GM18502 (cell line): ENCODE measurements at regions not wholly inside any gene's neighbourhood (a gene's known extent, or its start where the extent isn't known, plus 50 kb on each side); places are given as distances from the start of the nearest gene placed in this dataset.
"Not testable (repeated sequence)": the region's sequence is repeated elsewhere in the genome, so short reads cannot be mapped to it uniquely, and the experiment has no call there.

ENCODE experiments used
- ATAC-seq: cut with Tn5 transposase; IDR thresholded peaks from one replicate; pipeline ENCODE4 v1.9.1; 2021; ENCODE audit warnings: mild to moderate bottlenecking; ENCODE audit not compliant: unreplicated experiment, poor library complexity

- ATAC-seq, result not testable (repeated sequence)
Observed at GRCh38 chr4:27978427-27979109, 1117.9 kb downstream of the STIM2 start.

- ATAC-seq, result no peak
Observed at GRCh38 chr4:27985522-27985921, 1124.9 kb downstream of the STIM2 start.

GRCh38 chr4:27986476-27986875, 1125.8 kb downstream of the STIM2 start:
- no peak for ATAC-seq

DNA sequence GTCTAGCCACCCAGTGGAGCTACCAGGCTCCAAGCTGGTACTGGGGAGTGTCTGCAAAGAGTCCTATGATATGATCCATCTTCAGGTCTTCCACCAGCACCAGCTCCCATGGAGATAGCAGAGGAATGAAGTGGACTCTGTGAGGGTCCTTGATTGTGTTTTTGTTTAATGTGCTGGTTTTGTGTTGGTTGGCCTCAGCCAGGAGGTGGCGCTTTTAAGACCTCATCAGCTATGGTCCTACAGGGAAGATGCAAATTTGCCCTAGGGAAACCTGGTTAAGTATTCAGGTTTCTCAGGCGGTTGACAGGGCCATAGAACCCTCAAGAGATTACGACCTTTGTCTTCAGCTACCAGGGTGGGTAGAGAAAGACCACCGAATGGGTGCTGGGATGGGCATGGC, 1141.1 kb downstream of the STIM2 start:
- no peak for ATAC-seq

DNA sequence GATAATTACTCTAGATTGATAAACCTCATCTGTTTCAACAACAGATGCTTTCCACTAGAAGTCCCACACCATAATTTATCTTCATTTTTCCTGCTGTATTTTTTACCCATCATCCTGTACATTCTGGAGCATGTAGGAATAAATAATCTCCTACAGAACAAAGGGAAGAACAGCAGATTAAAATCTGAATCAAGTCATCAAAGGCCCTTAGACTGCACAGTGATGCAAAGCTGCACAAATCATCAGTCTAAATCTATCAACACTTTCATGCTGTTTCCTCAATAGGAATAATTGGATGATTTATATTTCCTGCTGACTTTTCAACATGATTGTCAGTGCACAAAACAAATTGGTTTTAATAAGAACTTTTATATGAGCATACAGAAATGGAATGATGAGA, 1143.9 kb downstream of the STIM2 start:
- no peak for ATAC-seq

- no peak for ATAC-seq
Observed at GRCh38 chr4:28006021-28006420, 1145.4 kb downstream of the STIM2 start.

- no peak for ATAC-seq
Observed at GRCh38 chr4:28007693-28008092, 1147.1 kb downstream of the STIM2 start.

DNA sequence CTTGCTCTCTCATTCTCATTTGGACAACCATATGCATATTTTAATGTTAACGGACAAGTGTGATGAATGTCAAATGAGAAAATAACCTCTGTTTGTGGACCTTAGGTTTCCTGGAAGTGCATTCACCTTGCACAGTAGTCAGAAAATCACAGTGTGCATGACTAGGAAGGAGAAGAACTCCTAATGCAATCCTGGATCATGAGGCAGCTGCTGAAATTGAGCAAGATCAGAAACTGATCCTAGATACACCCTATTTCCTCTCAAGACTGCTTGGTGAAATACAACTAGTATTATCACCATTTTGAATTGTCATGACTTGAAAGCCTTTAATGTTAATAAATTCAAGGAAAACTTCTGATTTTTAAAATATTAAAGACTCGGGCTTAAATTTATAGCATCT, 1148.9 kb downstream of the STIM2 start:
- no peak for ATAC-seq

- ATAC-seq, result no peak
Observed at GRCh38 chr4:28010577-28011240, 1150.1 kb downstream of the STIM2 start.

DNA sequence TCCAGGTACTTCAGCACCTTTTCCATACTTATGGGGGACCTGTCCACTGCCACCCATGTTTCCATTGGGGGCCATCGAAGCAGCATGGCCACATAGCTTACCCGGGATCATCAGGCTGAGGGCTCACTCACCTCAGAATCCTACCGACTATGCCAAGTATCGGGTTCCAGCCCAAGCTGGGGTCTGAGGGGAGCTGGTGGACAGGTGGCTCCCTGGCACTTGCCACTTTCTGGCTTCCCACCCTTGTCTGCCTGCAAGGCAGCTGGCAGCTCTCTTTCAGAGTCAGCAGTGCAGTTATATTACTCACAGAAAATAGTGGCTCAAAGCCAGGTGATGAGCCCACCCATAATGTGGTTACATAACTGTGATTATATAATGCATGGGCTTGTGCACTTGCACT, 1153.8 kb downstream of the STIM2 start:
- no peak for ATAC-seq

DNA sequence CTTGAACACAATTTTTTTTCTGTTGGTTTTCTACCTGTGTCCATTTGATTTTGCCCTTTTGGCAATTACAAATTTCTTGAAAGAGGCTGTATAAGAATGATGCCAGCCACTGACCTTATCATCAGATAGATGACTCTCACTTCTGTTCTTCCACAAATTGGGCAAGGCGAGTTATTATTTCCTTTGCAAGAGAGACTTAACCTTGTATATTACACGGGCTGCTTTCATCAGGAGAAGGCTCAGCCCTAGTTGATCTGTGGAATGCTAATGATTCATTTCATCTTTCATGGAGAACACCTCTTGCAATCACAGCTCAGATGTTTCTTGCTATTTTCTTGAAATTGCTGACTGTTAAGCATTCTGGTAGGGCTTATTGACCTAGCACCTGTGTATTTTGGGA, 1155.4 kb downstream of the STIM2 start:
- no peak for ATAC-seq

DNA sequence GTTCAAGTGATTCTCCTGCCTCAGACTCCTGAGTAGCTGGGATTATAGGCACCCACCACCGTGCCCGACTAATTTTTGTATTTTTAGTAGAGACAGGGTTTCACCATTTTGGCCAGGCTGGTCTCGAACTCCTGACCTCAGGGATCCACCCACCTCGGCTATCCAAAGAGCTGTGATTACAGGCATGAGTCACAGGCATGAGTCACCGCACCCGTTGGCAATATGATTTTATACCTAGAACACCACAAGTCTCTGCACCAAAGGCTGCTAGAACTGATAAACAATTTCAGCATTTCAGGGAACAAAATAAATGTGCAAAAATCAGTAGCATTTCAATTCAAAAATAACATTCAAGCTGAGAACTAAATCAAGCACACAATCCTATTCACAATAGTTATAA, 1177.6 kb downstream of the STIM2 start:
- not testable (repeated sequence) for ATAC-seq

- no peak for ATAC-seq
Observed at GRCh38 chr4:28062562-28062961, 1201.9 kb downstream of the STIM2 start.

DNA sequence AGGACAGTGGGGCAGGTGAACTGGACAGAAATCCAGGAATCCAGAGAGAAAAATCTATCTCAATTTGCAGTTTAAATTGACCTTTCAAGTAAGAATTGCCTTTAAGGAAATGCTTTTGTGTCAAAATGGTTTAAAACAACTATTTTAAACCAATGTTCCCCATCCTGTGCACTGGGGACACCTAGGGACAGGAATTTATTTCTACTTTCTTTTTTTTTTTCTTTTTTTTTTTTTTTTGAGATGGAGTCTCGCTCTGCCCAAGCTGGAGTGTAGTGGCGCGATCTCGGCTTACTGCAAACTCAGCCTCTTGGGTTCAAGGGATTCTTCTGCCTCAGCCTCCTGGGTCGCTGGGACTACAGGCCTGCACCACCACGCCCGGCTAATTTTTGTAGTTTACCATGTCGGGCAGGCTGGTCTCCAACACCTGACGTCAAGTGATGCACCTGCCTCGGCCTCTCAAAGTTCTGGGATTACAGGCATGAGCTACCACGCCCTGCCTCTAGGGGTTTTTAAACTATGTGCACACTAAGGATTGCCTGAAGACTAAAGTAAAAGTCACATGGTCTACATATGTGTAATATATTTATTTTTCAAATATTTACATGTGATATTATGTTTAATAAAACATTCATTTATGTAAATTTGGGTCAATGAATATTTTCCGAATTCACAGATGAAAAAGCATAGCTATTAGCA, 1213.4 kb downstream of the STIM2 start:
- ATAC-seq, result no peak

DNA sequence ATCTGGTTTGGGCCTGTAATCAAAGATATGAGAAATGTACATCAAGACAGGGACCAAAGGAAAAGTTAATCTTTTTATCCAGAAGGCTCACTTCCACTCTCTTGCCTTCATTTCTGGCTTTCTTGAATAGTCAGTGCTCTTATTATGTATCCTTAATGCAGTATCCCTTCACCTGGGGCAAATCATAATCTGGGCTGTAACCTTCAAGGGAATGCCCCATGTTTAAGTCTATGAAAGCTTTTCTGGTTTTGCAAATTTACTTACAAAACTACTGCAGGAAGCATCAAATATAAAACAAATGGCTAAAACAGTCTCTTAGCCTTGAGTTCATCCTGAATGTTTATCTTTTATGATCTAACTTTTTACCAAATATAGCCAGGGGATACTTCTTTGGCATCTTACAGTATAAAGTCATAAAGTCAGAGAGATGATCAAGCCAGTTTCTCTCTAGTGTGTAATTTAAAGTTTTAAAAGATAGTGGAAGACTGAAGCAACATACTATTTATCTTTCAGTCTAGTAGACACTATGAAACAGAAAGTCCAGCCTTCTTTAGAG, 1214.8 kb downstream of the STIM2 start:
- ATAC-seq, result no peak

- not testable (repeated sequence) for ATAC-seq
Observed at GRCh38 chr4:28077203-28077602, 1216.6 kb downstream of the STIM2 start.

DNA sequence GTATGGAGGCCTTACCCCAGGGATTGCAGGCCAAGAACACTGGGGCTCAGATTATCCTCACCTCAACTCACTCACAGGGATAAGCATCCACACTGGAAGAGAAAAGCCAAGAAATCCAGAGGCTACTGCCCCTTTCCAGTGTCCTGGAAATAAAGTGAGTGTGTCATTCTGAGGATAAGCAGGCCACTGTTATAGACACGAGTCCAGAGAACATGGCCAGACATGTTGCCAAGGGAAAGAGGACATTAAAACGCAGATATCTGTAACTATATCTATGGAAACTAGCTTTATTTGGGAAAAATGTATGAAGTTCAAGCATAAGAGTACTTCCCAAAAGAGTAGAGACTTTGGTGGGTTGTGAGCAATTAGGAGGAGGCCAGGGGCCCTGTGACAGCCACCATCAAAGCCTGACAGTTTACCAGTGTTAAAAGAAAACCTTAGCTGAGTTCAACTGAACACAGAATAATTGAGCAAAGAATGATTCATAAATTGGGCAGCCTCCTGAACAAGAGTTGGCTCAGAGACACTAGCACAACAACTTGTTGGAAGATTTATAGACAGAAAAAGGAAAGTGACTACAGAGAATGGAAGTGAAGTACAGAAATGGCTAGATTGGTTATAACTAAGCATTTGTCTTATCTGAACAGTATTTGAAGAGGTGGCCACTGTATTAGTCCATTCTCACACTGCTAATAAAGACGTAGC, 1222.2 kb downstream of the STIM2 start:
- no peak for ATAC-seq

GRCh38 chr4:28092610-28093009, 1232.0 kb downstream of the STIM2 start:
- ATAC-seq, result no peak

DNA sequence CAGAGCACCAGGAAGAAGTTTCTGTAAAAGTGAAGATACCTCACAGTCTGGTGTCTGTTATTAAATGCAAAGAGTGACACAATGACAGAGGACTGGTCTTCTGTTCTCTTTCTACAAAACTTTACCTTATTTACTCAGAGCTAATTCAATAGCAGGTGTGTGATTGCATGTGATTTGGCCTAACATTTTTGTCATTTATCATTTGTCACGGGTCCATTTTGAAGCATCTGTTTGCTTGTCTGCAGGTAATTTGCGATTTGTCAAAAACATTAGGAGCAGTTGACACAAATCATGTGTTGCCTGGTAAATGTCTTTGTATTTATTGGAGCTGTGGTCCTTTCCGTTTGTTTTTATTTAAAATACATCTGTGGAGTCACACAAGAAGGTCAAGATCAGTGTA, 1232.4 kb downstream of the STIM2 start:
- no peak for ATAC-seq

DNA sequence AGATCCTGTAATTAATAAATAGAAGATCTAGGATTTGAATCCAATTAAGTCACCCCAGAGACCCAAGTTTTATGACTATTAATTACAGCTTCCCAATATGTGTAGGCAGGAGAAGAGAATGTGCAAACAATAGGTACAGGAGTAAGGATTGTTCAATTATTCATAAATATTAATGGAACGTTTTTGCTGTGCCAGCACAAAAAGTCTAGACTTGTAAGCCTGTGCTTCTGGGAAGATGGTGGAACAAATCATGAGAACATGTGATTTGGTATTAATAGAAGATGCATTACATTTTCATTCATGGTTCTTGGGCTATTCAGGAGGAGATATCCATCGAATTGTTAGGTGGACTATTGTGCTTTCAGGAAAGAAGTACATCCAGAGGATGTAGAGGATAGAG, 1240.9 kb downstream of the STIM2 start:
- no peak for ATAC-seq
